ENCODE measurements at regions not wholly inside any gene's neighbourhood (a gene's known extent, or its start where the extent isn't known, plus 50 kb on each side); places are given as distances from the start of the nearest gene placed in this dataset.

DNA sequence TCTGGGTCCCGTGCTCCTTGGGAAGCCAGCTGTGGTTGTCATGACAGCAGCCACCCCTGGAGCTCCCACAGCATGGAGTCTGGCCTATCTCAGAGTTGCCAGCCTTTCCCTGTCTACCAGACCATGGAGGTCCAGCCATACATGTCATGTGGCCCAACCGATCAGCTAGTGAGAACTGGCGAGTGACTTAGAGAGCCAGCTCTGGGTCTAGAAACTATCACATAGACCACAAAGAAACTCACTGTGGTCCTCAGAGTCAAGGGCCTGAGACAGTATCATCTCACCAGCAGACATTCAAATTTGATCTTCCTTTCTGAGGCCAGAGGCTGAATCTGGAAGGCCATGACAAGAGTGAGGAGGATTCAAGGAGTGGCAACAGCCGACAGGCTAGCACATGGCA, 223.3 kb upstream of the GPR26 start:
- Mint-ChIP-seq H3K36me3 (ENCODE audit: insufficient read depth) (no peaks in the 10 kb centered on the region), H3K4me3 (no peak overlapping the region), H3K27me3 (ENCODE audit: low read depth) (peaks cover 5% of the 10 kb centered on the region), H3K4me1 (ENCODE audit: low read depth) (no peaks in the 10 kb centered on the region), H3K9me3 (no peaks in the 10 kb centered on the region)
- DNase-seq = no peak
- ATAC-seq = no peak

DNA sequence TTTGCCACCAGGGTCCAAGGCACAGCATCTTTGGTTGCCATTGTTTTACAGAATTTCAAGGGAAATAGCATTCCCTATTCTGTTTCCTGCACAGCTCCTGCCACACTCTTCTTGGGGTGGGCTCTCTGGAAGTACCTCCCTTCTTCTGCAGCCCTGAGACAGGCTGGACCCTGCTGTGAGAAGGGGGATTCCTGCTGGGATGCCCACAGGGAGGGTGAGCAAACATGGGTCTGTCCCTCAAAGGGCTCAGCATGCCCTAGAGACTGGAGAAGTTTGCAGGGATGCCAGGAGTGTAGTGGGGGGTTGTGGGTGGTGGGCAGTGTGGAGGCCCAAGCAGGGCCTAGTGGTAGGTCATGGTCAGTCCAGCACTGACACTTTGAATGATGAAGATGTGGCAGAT, 222.2 kb upstream of the GPR26 start:
- H3K4me1 Mint-ChIP-seq (ENCODE audit: low read depth) = no peaks in the 10 kb centered on the region
- DNase-seq (no peak), ATAC-seq (no peak)
- no peaks in the 10 kb centered on the region for H3K36me3 Mint-ChIP-seq (ENCODE audit: insufficient read depth)
- peaks cover 2% of the 10 kb centered on the region for H3K27me3 Mint-ChIP-seq (ENCODE audit: low read depth)
- no peak overlapping the region for H3K4me3 Mint-ChIP-seq
- no peaks in the 10 kb centered on the region for H3K9me3 Mint-ChIP-seq

DNA sequence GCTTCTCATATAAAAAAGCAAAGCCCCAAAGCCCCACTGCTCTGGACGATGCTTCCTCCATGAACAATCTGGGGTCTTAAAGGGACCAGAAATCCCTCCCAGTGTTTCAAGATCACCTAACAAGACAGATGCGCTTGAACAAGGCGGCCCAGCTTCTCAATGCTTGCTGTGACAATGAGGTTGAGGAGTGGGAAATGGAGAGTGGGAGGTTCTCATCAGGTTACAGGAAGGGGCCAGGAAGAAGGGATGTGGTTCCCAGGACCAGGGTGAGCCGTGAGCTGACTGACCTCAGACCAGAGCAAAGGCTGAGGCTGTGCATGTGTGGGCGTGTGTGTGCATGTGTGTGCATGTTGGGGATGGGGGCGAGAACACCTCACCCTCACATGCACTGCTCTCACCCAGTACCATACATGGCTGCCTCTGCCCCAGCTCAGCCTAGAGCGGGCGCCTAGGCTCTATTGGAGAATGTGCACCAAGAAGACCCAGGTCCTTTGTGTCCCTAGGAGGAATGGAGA, 220.8 kb upstream of the GPR26 start:
- H3K9me3 Mint-ChIP-seq = no peaks in the 10 kb centered on the region
- H3K4me1 Mint-ChIP-seq (ENCODE audit: low read depth) = no peaks in the 10 kb centered on the region
- ATAC-seq = no peak
- H3K4me3 Mint-ChIP-seq = no peak overlapping the region
- no peaks in the 10 kb centered on the region for H3K36me3 Mint-ChIP-seq (ENCODE audit: insufficient read depth)
- DNase-seq = no peak
- peaks cover 2% of the 10 kb centered on the region for H3K27me3 Mint-ChIP-seq (ENCODE audit: low read depth)

DNA sequence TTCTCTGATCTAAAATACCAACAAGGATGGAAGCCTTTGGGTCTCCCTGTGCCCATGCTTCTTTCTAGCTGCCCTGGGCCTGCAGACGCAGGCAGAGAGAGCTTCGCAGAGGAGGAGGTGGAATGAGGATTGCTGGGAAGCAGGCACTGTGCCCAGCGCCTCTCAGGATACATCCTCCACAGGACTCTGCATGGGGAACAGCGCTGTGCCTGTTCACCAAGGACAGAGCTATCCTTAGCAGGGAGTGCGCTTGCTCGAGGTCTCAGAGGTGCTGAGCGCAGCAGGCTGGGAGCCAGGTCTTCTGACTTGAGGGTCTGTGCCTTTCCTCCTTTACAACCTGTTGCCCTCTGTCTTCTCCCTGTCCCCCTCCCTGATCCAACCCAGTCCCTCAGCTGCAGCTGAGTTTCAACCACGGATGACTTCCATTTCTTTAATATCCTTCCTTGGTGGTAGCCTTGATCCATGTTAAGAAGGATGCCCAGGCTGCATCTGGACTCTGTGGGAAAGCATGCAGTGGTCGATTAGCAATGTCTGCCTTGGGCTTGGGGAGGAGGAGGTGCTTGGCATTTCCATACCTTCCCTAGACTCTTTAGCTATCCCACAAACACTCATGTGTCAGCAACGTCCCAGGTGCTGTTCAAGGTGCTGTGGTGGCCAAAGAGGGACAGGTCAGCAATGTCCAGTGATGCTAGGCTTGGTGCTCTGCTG, 219.6 kb upstream of the GPR26 start:
- H3K9me3 Mint-ChIP-seq = no peaks in the 10 kb centered on the region
- no peak overlapping the region for H3K4me3 Mint-ChIP-seq
- peaks cover 2% of the 10 kb centered on the region for H3K27me3 Mint-ChIP-seq (ENCODE audit: low read depth)
- no peaks in the 10 kb centered on the region for H3K36me3 Mint-ChIP-seq (ENCODE audit: insufficient read depth)
- ATAC-seq (no peak), DNase-seq (no peak)
- H3K4me1 Mint-ChIP-seq (ENCODE audit: low read depth) = no peaks in the 10 kb centered on the region

DNA sequence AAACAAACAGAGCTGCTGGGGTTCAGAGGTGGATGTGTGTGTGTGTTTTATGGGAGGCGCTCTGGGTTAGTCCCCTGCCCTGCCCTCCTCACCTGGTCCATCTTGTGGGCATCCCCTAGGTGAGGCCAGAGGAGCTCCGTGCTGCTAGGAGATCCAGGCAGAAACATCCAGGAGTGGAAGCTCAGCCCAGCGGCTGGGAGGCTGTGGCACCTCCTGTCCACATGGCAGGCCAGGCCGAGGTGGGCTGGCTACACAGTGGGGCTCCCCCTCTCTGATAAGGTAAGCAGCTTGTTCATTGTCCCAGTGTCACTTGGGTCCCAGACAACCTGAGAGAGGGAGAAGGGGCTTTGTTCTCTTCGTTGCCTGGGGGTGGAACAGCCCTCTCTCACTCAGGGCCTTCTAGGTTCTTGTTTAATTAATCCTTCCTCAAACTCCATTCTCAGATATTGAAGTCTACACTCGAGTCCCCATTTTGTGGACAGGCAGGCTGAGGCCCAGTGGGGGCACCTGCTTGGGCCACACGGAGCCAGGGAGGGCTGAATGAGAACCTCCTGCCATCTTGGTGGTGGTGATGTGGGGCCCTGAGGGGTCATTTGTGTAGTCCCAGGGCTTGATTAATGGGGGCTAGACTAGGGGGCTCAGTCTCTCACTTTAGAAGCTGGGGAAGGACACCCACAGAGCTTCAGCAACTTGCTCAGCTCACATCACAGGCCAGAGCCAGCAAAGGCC, 216.8 kb upstream of the GPR26 start:
- H3K27me3 Mint-ChIP-seq (ENCODE audit: low read depth) = peaks cover 6% of the 10 kb centered on the region
- ATAC-seq = no peak
- no peak overlapping the region for H3K4me3 Mint-ChIP-seq
- H3K36me3 Mint-ChIP-seq (ENCODE audit: insufficient read depth) = no peaks in the 10 kb centered on the region
- no peaks in the 10 kb centered on the region for H3K9me3 Mint-ChIP-seq
- no peak for DNase-seq
- no peaks in the 10 kb centered on the region for H3K4me1 Mint-ChIP-seq (ENCODE audit: low read depth)

DNA sequence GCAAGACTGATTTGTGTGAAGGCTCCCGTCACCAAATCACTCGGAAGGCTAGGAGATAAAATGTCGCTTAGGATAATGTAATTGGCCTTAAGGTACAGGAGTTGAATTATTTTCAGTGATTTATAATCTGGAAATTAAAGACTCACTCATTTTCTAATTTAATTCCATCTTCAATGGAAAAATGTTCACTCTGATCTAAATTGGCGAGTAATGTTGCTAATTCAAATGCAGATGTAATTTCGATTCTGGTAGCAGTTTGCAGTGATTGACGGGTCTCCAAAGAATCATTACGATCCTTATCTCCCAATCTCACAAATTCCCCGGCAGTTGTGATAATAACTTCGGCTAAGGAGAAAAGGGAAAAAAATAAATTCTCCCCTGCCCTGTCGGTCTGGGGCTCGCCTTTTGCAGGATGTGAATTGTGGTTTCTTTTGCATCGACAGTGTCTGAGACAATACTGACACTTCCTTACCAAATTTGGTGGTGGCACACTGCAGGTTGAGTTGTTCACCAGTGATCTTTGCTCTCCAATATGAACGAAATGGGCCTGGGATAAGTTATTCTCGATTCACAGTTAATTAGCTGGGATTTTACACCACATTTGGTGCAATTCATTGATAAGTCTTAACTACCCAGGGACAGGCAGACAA, 215.1 kb upstream of the GPR26 start:
- H3K9me3 Mint-ChIP-seq = no peaks in the 10 kb centered on the region

DNA sequence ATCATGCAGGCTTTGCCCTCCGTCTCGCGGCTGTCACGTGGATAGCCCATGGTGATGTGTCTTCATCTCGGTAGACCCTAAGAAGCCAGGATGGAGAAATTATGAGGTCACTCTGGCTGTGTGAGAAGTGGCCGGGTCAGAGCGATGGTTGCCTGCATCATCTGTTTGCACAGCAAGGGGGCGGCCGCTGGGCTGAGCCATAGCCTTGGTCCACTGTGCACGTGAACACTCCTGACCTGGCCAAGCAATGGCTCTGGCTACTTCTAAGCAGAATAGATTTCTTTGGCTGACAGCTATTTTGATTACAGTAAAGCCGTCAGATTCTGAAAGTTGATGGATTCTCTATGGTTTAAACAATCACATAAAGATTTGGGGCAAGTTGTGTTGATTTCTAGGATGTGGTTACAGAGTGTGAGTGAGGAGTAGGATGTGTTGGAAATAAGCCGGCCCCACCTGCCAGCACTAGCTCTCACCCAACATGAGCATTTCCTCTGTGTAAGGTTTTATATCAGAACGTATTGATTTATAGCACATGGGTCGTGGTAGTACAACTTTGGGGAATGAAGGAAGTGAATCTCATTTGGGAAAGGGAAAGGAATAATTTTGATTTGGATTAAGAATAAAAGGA, 214.4 kb upstream of the GPR26 start:
- H3K36me3 Mint-ChIP-seq (ENCODE audit: insufficient read depth) = no peaks in the 10 kb centered on the region
- no peak overlapping the region for H3K4me3 Mint-ChIP-seq
- DNase-seq = no peak
- ATAC-seq = no peak
- H3K27me3 Mint-ChIP-seq (ENCODE audit: low read depth) = peaks cover 6% of the 10 kb centered on the region
- no peaks in the 10 kb centered on the region for H3K9me3 Mint-ChIP-seq
- no peaks in the 10 kb centered on the region for H3K4me1 Mint-ChIP-seq (ENCODE audit: low read depth)

More for the DNA sequence above, 215.1 kb upstream of the GPR26 start:
- DNase-seq (no peak), ATAC-seq (no peak)
- no peaks in the 10 kb centered on the region for H3K4me1 Mint-ChIP-seq (ENCODE audit: low read depth)
- peaks cover 6% of the 10 kb centered on the region for H3K27me3 Mint-ChIP-seq (ENCODE audit: low read depth)
- H3K4me3 Mint-ChIP-seq = no peak overlapping the region
- no peaks in the 10 kb centered on the region for H3K36me3 Mint-ChIP-seq (ENCODE audit: insufficient read depth)

DNA sequence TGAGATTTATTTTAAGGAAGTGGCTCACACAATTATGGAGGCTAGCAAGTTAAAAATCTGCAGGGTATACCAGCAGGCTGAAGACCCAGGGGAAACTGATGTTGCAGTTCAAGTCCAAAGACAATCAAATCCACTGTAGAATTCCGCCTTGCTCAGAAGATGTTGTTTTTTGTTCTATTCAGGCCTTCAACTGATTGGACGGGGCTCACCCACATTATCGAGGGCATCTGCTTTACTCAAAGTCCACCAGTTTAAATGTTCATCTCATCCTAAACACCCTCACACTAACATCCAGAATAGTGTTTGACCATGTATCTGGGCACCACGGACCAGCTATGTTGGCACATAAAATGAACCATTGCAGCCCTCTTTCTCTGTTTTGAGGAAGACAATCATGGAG, 211.2 kb upstream of the GPR26 start:
- ATAC-seq (no peak), DNase-seq (no peak)

DNA sequence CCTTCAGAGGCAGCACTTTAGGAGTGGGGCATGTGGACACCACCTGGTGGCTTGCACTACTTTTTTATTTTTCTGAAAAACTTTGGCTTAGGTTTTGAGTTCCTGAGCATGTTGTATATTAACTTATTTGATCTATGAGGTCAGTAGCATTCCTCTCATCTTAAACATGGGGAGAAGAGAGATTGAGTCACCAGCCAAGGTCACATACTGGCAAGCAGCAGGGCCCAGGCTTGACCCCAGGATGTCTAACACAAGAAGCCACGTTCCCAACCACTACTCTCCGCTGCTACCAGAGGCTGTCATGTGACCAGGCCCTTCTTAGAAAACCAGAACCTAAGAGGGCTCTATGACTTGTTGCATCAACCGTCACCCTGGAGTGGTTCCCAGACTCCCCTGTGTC, 210.3 kb upstream of the GPR26 start:
- Mint-ChIP-seq H3K27me3 (ENCODE audit: low read depth) (peaks cover 8% of the 10 kb centered on the region), H3K4me3 (no peak overlapping the region), H3K36me3 (ENCODE audit: insufficient read depth) (no peaks in the 10 kb centered on the region), H3K4me1 (ENCODE audit: low read depth) (no peaks in the 10 kb centered on the region), H3K9me3 (no peaks in the 10 kb centered on the region)
- no peak for DNase-seq
- no peak for ATAC-seq

More for the DNA sequence above, 211.2 kb upstream of the GPR26 start:
- Mint-ChIP-seq H3K9me3 (no peaks in the 10 kb centered on the region), H3K4me1 (ENCODE audit: low read depth) (no peaks in the 10 kb centered on the region), H3K4me3 (no peak overlapping the region), H3K27me3 (ENCODE audit: low read depth) (peaks cover 8% of the 10 kb centered on the region), H3K36me3 (ENCODE audit: insufficient read depth) (no peaks in the 10 kb centered on the region)

DNA sequence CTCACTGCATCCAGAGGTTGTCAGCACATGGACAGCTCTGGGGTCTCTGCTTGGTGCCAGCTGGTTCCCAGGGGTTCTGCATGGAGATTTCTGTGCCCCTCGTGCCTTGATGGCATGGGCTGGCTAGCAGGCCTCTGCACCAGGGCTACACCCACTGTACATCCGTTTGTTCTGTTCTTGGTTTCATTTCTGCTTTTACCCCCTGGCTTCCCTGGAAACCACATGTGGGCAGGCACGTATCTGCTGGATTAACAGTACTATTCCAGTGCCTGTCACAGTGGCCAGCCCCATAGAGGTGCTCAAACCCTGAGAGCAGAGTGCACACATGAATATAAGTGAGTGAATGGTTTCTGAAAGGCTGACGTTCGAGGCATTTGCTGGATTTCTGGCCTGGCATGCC, 207.2 kb upstream of the GPR26 start:
- ATAC-seq (no peak), DNase-seq (no peak)
- Mint-ChIP-seq H3K9me3 (no peaks in the 10 kb centered on the region), H3K27me3 (ENCODE audit: low read depth) (peaks cover 6% of the 10 kb centered on the region), H3K4me3 (no peak overlapping the region), H3K4me1 (ENCODE audit: low read depth) (no peaks in the 10 kb centered on the region), H3K36me3 (ENCODE audit: insufficient read depth) (no peaks in the 10 kb centered on the region)

DNA sequence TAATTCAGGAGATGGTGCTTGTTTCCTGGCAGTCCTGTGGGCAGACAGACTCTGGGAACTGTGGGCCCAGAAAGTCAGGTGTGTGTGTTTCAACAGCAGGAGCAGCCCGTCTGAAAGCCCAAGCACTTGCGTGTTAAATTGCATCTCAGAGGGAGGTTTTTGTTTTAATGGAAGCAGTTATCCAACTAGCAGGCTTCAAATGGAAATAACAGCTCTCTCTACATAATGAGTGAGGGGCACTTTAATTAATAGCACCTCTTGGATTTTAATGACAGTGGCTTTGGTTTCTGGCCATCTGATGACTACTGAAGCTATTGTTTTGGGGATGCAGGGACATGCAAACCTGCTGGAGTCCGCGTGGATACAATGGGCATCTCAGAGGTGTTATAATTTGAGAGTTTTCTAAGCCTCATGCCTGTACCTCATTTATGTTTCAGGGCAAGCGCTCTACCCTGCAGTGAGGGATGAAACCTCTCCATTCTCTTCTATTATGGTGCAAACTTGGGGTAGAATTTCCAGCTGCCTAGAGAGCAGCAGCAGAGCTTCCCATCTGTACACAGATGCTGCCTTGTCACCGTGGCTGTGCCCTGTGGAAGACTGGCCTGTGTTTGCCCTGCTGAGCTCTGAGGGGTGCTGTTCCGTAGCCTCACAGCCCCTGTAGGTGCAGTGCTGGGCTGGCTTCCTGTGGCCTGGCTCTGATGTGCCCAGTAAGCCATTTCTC, 206.6 kb upstream of the GPR26 start:
- no peaks in the 10 kb centered on the region for H3K4me1 Mint-ChIP-seq (ENCODE audit: low read depth)
- no peaks in the 10 kb centered on the region for H3K9me3 Mint-ChIP-seq
- peaks cover 7% of the 10 kb centered on the region for H3K27me3 Mint-ChIP-seq (ENCODE audit: low read depth)
- H3K36me3 Mint-ChIP-seq (ENCODE audit: insufficient read depth) = no peaks in the 10 kb centered on the region
- H3K4me3 Mint-ChIP-seq = no peak overlapping the region
- no peak for DNase-seq
- no peak for ATAC-seq

DNA sequence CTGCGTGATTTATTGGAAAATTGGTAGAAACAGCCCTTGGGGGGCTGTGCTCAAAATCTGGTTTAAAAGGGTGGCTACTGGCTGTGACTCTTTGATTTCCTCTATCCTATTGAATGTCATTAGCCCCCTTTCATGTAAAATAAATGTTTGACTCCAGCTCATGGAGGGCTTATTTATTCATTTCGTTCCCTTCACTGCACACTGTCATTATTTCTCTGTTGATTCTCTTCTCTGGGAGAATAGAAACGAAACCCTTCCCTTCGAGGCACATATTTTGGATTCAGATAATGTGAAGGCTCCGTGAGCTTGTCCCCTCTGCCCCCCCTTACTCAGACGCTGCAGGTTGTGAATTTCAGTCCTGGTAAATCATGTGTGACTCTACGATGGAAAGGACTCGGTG, 203.9 kb upstream of the GPR26 start:
- ATAC-seq (no peak), DNase-seq (no peak)
- Mint-ChIP-seq H3K27me3 (ENCODE audit: low read depth) (peaks cover 8% of the 10 kb centered on the region), H3K4me3 (no peak overlapping the region), H3K9me3 (no peaks in the 10 kb centered on the region), H3K4me1 (ENCODE audit: low read depth) (no peaks in the 10 kb centered on the region), H3K36me3 (ENCODE audit: insufficient read depth) (no peaks in the 10 kb centered on the region)

DNA sequence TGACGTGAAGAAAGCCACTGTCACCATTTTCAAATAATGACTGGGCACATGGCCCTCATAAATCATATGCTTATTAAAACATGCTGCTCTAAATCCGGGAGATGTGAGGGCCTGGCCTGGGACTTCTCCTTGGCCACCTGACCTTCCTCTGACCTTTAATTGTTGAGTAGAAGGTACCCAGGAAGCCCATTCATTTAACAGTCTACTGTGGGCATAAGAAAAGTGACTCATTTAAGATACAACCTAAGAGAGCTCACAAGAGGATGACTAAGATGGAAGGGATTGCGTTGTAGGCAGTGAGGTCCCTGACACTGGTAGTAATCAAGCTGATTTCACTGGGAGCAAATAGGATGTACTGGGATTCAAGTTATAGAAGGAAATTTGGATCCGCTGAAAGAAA, 203.4 kb upstream of the GPR26 start:
- no peak for ATAC-seq

DNA sequence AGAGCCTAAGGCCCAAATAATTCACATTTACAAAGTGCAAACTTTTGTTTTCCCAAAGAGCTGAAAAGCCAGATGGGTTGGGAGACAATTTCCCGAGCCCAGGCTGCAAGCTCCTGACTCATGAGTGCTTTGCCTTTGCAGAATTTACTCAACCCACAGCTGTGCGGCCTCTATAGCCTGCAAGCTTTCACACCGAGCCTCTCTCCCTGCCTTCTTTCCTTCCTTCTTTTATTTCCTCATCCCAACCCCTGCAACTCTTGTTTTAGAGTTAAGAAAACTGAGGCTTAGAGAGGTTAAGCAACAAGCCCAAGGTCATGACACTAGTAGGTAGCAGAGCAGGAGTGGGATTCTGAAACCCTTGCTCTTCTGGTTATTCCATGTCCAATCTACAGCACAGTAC, 203.0 kb upstream of the GPR26 start:
- Mint-ChIP-seq H3K36me3 (ENCODE audit: insufficient read depth) (no peaks in the 10 kb centered on the region), H3K27me3 (ENCODE audit: low read depth) (peaks cover 8% of the 10 kb centered on the region), H3K9me3 (no peaks in the 10 kb centered on the region), H3K4me1 (ENCODE audit: low read depth) (no peaks in the 10 kb centered on the region), H3K4me3 (no peak overlapping the region)
- ATAC-seq (no peak), DNase-seq (no peak)

More for the DNA sequence above, 203.4 kb upstream of the GPR26 start:
- Mint-ChIP-seq H3K4me1 (ENCODE audit: low read depth) (no peaks in the 10 kb centered on the region), H3K4me3 (no peak overlapping the region), H3K9me3 (no peaks in the 10 kb centered on the region), H3K27me3 (ENCODE audit: low read depth) (peaks cover 8% of the 10 kb centered on the region), H3K36me3 (ENCODE audit: insufficient read depth) (no peaks in the 10 kb centered on the region)
- DNase-seq = no peak

Data from activated T-cell treated with anti-CD3 and anti-CD28 coated beads, Interleukin-2, amount 50 U/mL, for 4 hours (primary cell).